RWPE1 (cell line): ENCODE measurements at regions not wholly inside any gene's neighbourhood (a gene's known extent, or its start where the extent isn't known, plus 50 kb on each side); places are given as distances from the start of the nearest gene placed in this dataset.

Experiments used
- CTCF ChIA-PET: fragments of 350-600 bp; sonication (Branson Sonifier 250); formaldehyde crosslinking; extraction: SDS; loops from one replicate; lab custom pipeline; 2021; lab: Yijun Ruan, JAX
- POLR2A ChIA-PET: fragments of 400-600 bp; formaldehyde crosslinking; extraction: SDS; loops from one replicate; lab custom pipeline; 2020; ENCODE audit warnings: antibody characterized with exemption; ENCODE audit not compliant: low non-redundant PET; lab: Yijun Ruan, JAX
- DNase-seq: peaks from one replicate; pipeline ENCODE4 v3.0.0; 2012; ENCODE audit warnings: low spot score
- H3K27ac ChIP-seq: fragments of 450-650 bp; 2 replicates; pipeline ENCODE4 v1.5.1; 2017
- CTCF ChIP-seq: fragments of 450-650 bp; conservative IDR thresholded peaks from 2 replicates; pipeline ENCODE4 v1.5.1; 2017; ENCODE audit warnings: low read depth, mild to moderate bottlenecking

GRCh38 chr21:14844001-14844400, 220.8 kb downstream of the NRIP1 start:
- no peak overlapping the region for H3K27ac ChIP-seq
- CTCF ChIA-PET = interaction anchor here (0.7 kb wide), 1 partner anchor 578 kb away, joined by 3 read pairs; no protein-coding TSS in a partner anchor
- DNase-seq = no peak
- no peak for TF ChIP-seq CTCF
- POLR2A ChIA-PET = no interaction called here

- DNase-seq = no peak
- H3K27ac ChIP-seq = no peak overlapping the region
- CTCF ChIA-PET = interaction anchor here (0.6 kb wide), 1 partner anchor 54 kb away, joined by 5 read pairs; no protein-coding TSS in a partner anchor
- no peak for TF ChIP-seq CTCF
- POLR2A ChIA-PET = no interaction called here
Observed at GRCh38 chr21:14842601-14843000, 222.2 kb downstream of the NRIP1 start.

DNA sequence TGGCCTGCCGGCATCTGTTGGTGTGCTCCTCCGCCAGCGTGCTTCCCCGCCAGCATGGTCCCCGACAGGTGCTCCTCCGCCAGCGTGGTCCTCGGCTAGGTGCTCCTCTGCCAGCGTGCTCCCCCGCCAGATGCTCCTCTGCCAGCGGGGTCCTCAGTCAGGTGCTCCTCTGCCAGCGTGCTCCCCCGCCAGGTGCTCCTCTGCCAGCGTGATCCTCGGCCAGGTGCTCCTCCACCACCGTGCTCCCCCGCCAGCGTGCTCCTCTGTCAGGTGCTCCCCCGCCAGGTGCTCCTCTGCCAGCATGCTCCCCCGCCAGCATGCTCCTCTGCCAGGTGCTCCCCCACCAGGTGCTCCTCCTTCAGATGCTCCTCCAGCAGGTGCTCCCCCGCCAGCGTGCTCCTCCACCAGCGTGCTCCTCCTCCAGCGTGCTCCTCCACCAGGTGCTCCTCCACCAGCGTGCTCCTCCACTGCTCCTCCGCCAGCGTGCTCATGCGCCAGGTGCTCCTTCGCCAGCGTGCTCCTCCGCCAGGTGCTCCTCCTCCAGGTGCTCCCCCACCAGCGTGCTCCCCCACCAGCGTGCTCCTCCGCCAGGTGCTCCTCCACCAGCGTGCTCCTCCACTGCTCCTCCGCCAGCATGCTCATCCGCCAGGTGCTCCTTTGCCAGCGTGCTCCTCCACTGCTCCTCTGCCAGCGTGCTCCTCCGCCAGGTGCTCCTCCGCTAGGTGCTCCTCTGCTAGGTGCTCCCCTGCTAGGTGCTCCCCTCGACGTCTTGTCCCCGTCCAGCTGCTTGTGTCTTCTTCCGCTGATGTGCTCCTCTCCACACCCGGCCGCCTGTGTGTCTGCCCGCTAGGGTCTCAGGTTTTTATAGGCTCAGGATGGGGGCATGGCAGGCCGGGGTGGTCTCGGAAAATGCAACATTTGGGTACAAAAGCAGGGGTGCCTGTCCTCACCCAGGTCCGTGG, 223.0 kb downstream of the NRIP1 start:
- H3K27ac ChIP-seq = no peak overlapping the region
- POLR2A ChIA-PET = no interaction called here
- TF ChIP-seq CTCF = no peak
- CTCF ChIA-PET = no interaction called here
- no peak for DNase-seq

DNA sequence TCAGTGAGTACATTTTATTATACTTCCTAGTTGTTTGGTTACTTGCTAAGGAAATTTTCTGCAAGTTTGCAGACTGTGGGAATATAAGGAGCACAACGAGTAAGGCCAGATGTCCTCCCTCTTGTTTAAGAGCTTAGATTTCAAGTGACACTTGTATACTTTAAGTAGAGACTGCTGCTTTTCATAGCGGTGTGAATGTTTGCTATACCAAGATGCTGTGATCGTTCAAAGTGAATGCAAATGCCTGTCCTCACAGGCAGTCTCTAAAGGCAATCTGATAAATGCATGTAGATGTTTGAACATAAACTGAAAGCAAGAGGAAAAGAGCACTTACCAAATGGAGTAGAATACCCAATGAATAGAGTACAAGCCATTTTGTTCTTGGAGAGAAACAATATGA, 226.4 kb downstream of the NRIP1 start:
- DNase-seq = no peak

DNA sequence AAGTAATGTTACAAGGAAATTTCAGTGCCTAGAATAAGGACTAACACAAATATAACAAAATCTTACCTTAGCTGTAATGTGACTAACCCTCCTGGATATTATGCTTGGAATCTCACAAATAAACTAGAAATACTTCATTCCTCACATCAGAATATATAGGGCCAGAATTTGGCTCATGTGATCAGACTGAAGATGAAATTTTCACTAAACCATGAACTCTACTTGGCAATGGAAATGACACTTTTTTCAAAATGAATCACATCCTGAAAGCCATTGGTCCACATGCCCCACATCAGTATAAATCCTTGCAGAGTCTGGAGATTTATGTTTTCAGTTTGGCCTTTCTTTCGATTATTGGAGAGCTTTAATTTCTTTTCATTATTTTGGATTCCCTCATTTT, 227.8 kb downstream of the NRIP1 start:
- POLR2A ChIA-PET = no interaction called here
- CTCF ChIA-PET = no interaction called here
- no peak overlapping the region for H3K27ac ChIP-seq
- no peak for TF ChIP-seq CTCF
- DNase-seq = no peak

More for the DNA sequence above, 226.4 kb downstream of the NRIP1 start:
- ChIA-PET POLR2A (no interaction called here), CTCF (no interaction called here)
- TF ChIP-seq CTCF = no peak
- no peak overlapping the region for H3K27ac ChIP-seq

GRCh38 chr21:14833666-14834351, 231.0 kb downstream of the NRIP1 start:
- ChIA-PET POLR2A (no interaction called here), CTCF (no interaction called here)
- DNase-seq = no peak
- H3K27ac ChIP-seq = no peak overlapping the region
- TF ChIP-seq CTCF = no peak
